ENCODE measurements at regions not wholly inside any gene's neighbourhood (a gene's known extent, or its start where the extent isn't known, plus 50 kb on each side); places are given as distances from the start of the nearest gene placed in this dataset.

DNA sequence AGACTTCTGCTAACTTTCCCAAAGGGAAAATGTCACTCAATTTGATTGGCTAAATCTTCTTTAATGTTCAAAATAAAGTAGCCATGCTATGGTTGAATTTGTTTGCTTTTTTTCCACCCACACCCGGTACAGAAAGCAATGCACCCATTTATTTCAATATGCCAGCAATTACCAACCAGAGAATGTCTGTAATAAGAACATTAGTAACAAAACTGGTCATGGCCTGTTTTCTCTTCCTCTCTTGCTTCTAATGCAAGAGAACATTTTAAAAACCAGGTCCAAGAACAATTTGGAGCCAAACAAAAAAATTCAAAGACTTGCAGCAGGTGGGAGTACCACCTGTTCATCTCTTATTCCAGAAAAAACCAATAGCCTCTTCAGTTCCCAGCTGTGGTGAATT, 1108.8 kb upstream of the PCDH20 start:
- TF ChIP-seq, protein P1, sequence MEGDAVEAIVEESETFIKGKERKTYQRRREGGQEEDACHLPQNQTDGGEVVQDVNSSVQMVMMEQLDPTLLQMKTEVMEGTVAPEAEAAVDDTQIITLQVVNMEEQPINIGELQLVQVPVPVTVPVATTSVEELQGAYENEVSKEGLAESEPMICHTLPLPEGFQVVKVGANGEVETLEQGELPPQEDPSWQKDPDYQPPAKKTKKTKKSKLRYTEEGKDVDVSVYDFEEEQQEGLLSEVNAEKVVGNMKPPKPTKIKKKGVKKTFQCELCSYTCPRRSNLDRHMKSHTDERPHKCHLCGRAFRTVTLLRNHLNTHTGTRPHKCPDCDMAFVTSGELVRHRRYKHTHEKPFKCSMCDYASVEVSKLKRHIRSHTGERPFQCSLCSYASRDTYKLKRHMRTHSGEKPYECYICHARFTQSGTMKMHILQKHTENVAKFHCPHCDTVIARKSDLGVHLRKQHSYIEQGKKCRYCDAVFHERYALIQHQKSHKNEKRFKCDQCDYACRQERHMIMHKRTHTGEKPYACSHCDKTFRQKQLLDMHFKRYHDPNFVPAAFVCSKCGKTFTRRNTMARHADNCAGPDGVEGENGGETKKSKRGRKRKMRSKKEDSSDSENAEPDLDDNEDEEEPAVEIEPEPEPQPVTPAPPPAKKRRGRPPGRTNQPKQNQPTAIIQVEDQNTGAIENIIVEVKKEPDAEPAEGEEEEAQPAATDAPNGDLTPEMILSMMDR (conservative IDR thresholded peaks at IDR 0.05): no peak
- no peak for TF ChIP-seq ZFX (IDR thresholded peaks at IDR 0.05)

Measured in C4-2B (cell line).